ENCODE measurements at regions not wholly inside any gene's neighbourhood (a gene's known extent, or its start where the extent isn't known, plus 50 kb on each side); places are given as distances from the start of the nearest gene placed in this dataset.

DNA sequence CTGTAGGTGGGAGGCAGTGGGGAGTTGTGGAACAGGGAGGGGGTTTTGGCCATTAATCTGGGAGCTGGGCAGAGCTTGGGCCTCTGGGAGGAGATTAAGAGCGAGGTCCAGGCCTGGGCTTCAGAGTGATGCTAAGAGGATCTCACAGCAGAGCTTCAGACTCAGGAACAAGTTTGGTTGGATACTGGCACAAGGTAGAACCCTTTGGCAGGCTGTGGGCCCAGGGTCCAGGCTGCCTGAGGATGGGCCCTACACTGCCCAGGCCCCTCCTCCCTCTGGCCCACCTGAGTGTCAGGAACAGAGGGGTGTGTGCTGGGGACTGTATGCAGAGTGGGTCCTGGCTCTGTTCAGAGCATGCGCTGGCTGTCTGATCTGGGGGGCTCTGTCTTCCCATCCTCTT lies 334.9 kb downstream of the CYP26B1 start:
- Mint-ChIP-seq H3K36me3 (ENCODE audit: insufficient read depth, unreplicated experiment) (no peaks in the 10 kb centered on the region), H3K4me1 (ENCODE audit: low read depth, unreplicated experiment) (no peaks in the 10 kb centered on the region), H3K27ac (ENCODE audit: unreplicated experiment) (no peak overlapping the region), H3K27me3 (ENCODE audit: unreplicated experiment) (peaks cover 91% of the 10 kb centered on the region), H3K4me3 (ENCODE audit: low read depth, unreplicated experiment) (no peak overlapping the region), H3K9me3 (ENCODE audit: low read depth, unreplicated experiment) (peaks cover 2% of the 10 kb centered on the region)
- no peak for TF ChIP-seq CTCF (IDR thresholded peaks at IDR 0.05; ENCODE audit: unreplicated experiment)
- CTCF ChIA-PET = interaction anchor here (0.5 kb wide), 1 partner anchor 64 kb away, joined by 4 read pairs; no protein-coding TSS in a partner anchor
- no peak for DNase-seq
- intact Hi-C loops (cut with micrococcal nuclease; ENCODE audit: unreplicated experiment) = no loop called here
- BruUV-seq (replicated peaks) = no TSS peak

DNA sequence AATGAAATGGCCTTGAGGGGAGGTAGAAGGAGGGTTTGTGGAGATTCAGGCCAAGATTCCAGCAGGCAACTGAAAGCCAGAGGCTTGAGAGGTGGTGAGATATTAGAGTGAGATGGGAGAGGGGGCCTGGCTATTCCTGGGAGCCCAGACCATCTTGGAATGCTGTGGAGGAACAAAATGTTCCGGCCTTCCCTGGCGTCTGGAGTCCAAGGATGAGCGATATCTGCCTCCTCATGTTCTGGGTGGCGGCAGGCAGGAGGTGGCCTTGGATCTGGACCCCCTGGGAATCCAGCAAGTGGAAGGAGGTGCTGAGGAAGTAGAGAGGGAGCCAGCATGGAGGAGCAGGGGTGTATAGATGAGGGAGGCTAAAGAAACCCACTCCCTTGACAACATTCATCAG lies 335.9 kb downstream of the CYP26B1 start:
- TF ChIP-seq CTCF (IDR thresholded peaks at IDR 0.05; ENCODE audit: unreplicated experiment) = no peak
- Mint-ChIP-seq H3K9me3 (ENCODE audit: low read depth, unreplicated experiment) (peaks cover 2% of the 10 kb centered on the region), H3K4me3 (ENCODE audit: low read depth, unreplicated experiment) (no peak overlapping the region), H3K4me1 (ENCODE audit: low read depth, unreplicated experiment) (no peaks in the 10 kb centered on the region), H3K36me3 (ENCODE audit: insufficient read depth, unreplicated experiment) (no peaks in the 10 kb centered on the region), H3K27me3 (ENCODE audit: unreplicated experiment) (peaks cover 81% of the 10 kb centered on the region), H3K27ac (ENCODE audit: unreplicated experiment) (no peak overlapping the region)
- no peak for DNase-seq
- intact Hi-C loops (cut with micrococcal nuclease; ENCODE audit: unreplicated experiment) = no loop called here
- BruUV-seq (replicated peaks) = no TSS peak
- CTCF ChIA-PET = interaction anchor here (1.0 kb wide), 1 partner anchor 30 kb away, joined by 3 read pairs; no protein-coding TSS in a partner anchor

DNA sequence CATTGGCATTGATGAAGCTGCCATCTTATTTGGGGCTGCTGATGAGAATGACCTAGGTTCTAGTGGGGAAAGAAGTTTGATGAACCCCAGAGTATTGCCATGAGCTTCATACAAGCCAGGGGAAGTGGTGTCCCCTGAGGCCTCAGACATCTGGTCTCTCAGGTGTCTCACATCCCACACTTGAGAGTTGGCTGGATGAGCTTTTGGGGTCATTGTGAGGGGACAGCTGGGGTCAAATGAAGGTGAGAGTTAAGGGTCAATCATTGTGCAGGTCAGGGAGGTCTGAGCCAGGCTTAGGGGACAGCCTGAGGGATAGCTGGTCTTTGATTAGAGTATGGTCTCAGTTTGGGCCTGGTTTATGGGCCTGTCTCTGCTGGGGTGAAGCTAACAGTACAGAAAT lies 336.5 kb downstream of the CYP26B1 start:
- H3K4me3 Mint-ChIP-seq (ENCODE audit: low read depth, unreplicated experiment) = no peak overlapping the region
- no peaks in the 10 kb centered on the region for H3K36me3 Mint-ChIP-seq (ENCODE audit: insufficient read depth, unreplicated experiment)
- intact Hi-C loops (cut with micrococcal nuclease; ENCODE audit: unreplicated experiment) = no loop called here
- DNase-seq = no peak
- no peaks in the 10 kb centered on the region for H3K4me1 Mint-ChIP-seq (ENCODE audit: low read depth, unreplicated experiment)
- no peak for TF ChIP-seq CTCF (IDR thresholded peaks at IDR 0.05; ENCODE audit: unreplicated experiment)
- H3K27me3 Mint-ChIP-seq (ENCODE audit: unreplicated experiment) = peaks cover 76% of the 10 kb centered on the region
- no TSS peak for BruUV-seq (replicated peaks)
- no peak overlapping the region for H3K27ac Mint-ChIP-seq (ENCODE audit: unreplicated experiment)
- CTCF ChIA-PET = interaction anchor here (1.0 kb wide), 1 partner anchor 30 kb away, joined by 3 read pairs; no protein-coding TSS in a partner anchor
- H3K9me3 Mint-ChIP-seq (ENCODE audit: low read depth, unreplicated experiment) = peaks cover 2% of the 10 kb centered on the region

- DNase-seq = no peak
- BruUV-seq (replicated peaks) = no TSS peak
- H3K4me3 Mint-ChIP-seq (ENCODE audit: low read depth, unreplicated experiment) = no peak overlapping the region
- H3K4me1 Mint-ChIP-seq (ENCODE audit: low read depth, unreplicated experiment) = no peaks in the 10 kb centered on the region
- intact Hi-C loops (cut with micrococcal nuclease; ENCODE audit: unreplicated experiment) = no loop called here
- H3K9me3 Mint-ChIP-seq (ENCODE audit: low read depth, unreplicated experiment) = peaks cover 2% of the 10 kb centered on the region
- CTCF ChIA-PET = no interaction called here
- H3K27ac Mint-ChIP-seq (ENCODE audit: unreplicated experiment) = no peak overlapping the region
- no peak for TF ChIP-seq CTCF (IDR thresholded peaks at IDR 0.05; ENCODE audit: unreplicated experiment)
- H3K36me3 Mint-ChIP-seq (ENCODE audit: insufficient read depth, unreplicated experiment) = no peaks in the 10 kb centered on the region
- peaks cover 45% of the 10 kb centered on the region for H3K27me3 Mint-ChIP-seq (ENCODE audit: unreplicated experiment)
Observed at GRCh38 chr2:71807581-71808451, 339.8 kb downstream of the CYP26B1 start.

Data from Calu3 (cell line).